Tibial nerve (tissue), 4 donors: ENCODE measurements at regions not wholly inside any gene's neighbourhood (a gene's known extent, or its start where the extent isn't known, plus 50 kb on each side); places are given as distances from the start of the nearest gene placed in this dataset.

ENCODE experiments used
- EP300 ChIP-seq, 2 donors: sonication (generic); formaldehyde crosslinking; IDR thresholded peaks; one replicate each; pipeline ENCODE4 v1.6.1; 2017; ENCODE audit warnings: antibody characterized with exemption in 2 of 2, mild to moderate bottlenecking in 1 of 2
- POLR2A ChIP-seq, 2 donors: fragments of 450-650 bp; IDR thresholded peaks; one replicate each; pipeline ENCODE4 v1.6.1; 2017; ENCODE audit warnings: antibody characterized with exemption in 2 of 2, mild to moderate bottlenecking in 2 of 2, moderate library complexity in 2 of 2
- TF ChIP-seq, protein P1 (sequence below), 5 experiments: fragments of 200-600 bp in 3 of 5; fragments of 450-650 bp in 2 of 5; sonication (generic) in 3 of 5; IDR thresholded peaks; one replicate each; pipeline ENCODE4 v1.5.1; 2016 to 2019; ENCODE audit warnings: antibody characterized with exemption in 5 of 5, mild to moderate bottlenecking in 3 of 5, moderate library complexity in 2 of 5

DNA sequence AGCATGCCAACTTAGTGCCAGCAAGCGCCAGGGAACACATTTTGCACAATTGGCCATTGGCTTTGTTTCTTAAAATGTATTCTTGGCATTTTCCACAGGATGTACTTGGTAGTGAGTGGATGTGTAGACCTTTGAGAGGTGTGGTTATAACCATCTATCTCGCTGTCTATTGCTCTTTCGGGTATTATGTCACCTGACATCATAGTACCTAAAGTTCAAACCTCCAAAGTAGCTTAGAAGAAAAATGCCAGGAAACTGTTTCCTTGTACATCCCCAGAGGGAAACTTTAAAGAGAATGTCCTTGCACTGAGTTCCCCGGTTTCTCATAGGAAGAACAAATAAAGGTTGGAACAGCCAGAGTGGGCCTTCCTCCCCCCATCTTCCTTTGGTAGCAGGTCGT is 87.6 kb downstream of the FGF9 start:
- TF ChIP-seq POLR2A (IDR thresholded peaks at IDR 0.05), result no peak
- TF ChIP-seq, protein P1, sequence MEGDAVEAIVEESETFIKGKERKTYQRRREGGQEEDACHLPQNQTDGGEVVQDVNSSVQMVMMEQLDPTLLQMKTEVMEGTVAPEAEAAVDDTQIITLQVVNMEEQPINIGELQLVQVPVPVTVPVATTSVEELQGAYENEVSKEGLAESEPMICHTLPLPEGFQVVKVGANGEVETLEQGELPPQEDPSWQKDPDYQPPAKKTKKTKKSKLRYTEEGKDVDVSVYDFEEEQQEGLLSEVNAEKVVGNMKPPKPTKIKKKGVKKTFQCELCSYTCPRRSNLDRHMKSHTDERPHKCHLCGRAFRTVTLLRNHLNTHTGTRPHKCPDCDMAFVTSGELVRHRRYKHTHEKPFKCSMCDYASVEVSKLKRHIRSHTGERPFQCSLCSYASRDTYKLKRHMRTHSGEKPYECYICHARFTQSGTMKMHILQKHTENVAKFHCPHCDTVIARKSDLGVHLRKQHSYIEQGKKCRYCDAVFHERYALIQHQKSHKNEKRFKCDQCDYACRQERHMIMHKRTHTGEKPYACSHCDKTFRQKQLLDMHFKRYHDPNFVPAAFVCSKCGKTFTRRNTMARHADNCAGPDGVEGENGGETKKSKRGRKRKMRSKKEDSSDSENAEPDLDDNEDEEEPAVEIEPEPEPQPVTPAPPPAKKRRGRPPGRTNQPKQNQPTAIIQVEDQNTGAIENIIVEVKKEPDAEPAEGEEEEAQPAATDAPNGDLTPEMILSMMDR (IDR thresholded peaks at IDR 0.05), result no peak
- TF ChIP-seq EP300 (IDR thresholded peaks at IDR 0.05), result no peak
